HepG2 (cell line): ENCODE measurements at regions not wholly inside any gene's neighbourhood (a gene's known extent, or its start where the extent isn't known, plus 50 kb on each side); places are given as distances from the start of the nearest gene placed in this dataset.

Experiments used
- ATAC-seq: fragments of 200-7000 bp; cut with Tn5 transposase; 3 replicates; pipeline ENCODE4 v1.9.1; 2020; ENCODE audit warnings: mild to moderate bottlenecking, moderate library complexity
- BruUV-seq: library from RNA; stranded (reverse); fragments of 400-500 nt; replicated peaks from 2 replicates; lab custom pipeline; 2021; lab: Mats Ljungman, UMichigan
- CTCF ChIA-PET: fragments of 300-600 bp; formaldehyde crosslinking; extraction: SDS; loops from one replicate; lab custom pipeline; 2021; ENCODE audit warnings: low total read pairs, inconsistent platforms, low intra/inter-chr PET ratio; lab: Yijun Ruan, JAX
- POLR2A ChIA-PET: fragments of 350-600 bp; sonication (Branson Sonifier 250); formaldehyde crosslinking; loops from one replicate; lab custom pipeline; 2020; ENCODE audit warnings: antibody characterized with exemption, inconsistent platforms; lab: Yijun Ruan, JAX
- DNase-seq: peaks from one replicate; pipeline ENCODE4 v3.0.0-alpha.2; 2015; ENCODE audit warnings: low spot score
- FAIRE-seq: peaks from 3 replicates; lab custom pipeline; 2011; peaks lifted over from hg19 to GRCh38; lab: Jason Lieb, UNC
- H2AFZ ChIP-seq: one replicate; pipeline ENCODE4 v1.6.1; 2011; ENCODE audit warnings: low read length, inconsistent platforms
- H3K27ac ChIP-seq: fragments of 300-600 bp; 3 replicates; pipeline ENCODE4 v1.8.0; 2011; ENCODE audit warnings: mixed run types, mild to moderate bottlenecking, mixed read lengths, low read length, inconsistent platforms; ENCODE audit not compliant: insufficient read depth; ENCODE audit errors: extremely low read length
- H3K27me3 ChIP-seq, 2 experiments: fragments of 200-600 bp in 1 of 2; 2 replicates in 1 of 2; 3 replicates in 1 of 2; pipeline versions ENCODE4 v1.6.0 to v1.8.0; 2011; ENCODE audit warnings: low read length in 2 of 2, mild to moderate bottlenecking in 2 of 2, moderate library complexity in 2 of 2, inconsistent platforms in 1 of 2; ENCODE audit not compliant: insufficient read depth in 2 of 2, control insufficient read depth in 1 of 2
- H3K36me3 ChIP-seq, 2 experiments: fragments of 200-600 bp in 1 of 2; replicated peaks in 1 of 2; 2 replicates in 1 of 2; 3 replicates in 1 of 2; pipeline versions ENCODE4 v1.5.1 to v1.8.0; 2011; ENCODE audit warnings: low read length in 2 of 2, inconsistent platforms in 1 of 2; ENCODE audit not compliant: insufficient read depth in 2 of 2, control insufficient read depth in 1 of 2
- H3K4me1 ChIP-seq: 2 replicates; pipeline ENCODE4 v1.5.1; 2012; ENCODE audit warnings: low read length, inconsistent platforms; ENCODE audit not compliant: insufficient read depth
- H3K4me2 ChIP-seq: 2 replicates; pipeline ENCODE4 v1.6.0; 2011; ENCODE audit warnings: low read depth, low read length, inconsistent platforms
- H3K4me3 ChIP-seq, 3 experiments: fragments of 200-600 bp in 1 of 3; sonication (generic), shearing (Covaris generic) in 1 of 3; replicated peaks in 1 of 3; 2 replicates each; pipeline ENCODE4 v1.5.1; 2011 to 2016; ENCODE audit warnings: low read length in 3 of 3, inconsistent platforms in 2 of 3, low read depth in 2 of 3, mild to moderate bottlenecking in 2 of 3, control low read depth in 1 of 3, mixed read lengths in 1 of 3; ENCODE audit not compliant: insufficient read depth in 1 of 3
- H3K79me2 ChIP-seq: one replicate; pipeline ENCODE4 v1.6.1; 2011; ENCODE audit warnings: low read length, inconsistent platforms; ENCODE audit not compliant: insufficient read depth
- H3K9ac ChIP-seq: 2 replicates; pipeline ENCODE4 v1.6.0; 2011; ENCODE audit warnings: mild to moderate bottlenecking, low read depth, low read length, inconsistent platforms; ENCODE audit not compliant: insufficient read depth
- H3K9me3 ChIP-seq: 2 replicates; pipeline ENCODE4 v1.5.1; 2012; ENCODE audit warnings: mild to moderate bottlenecking, low read length
- H4K20me1 ChIP-seq: 2 replicates; pipeline ENCODE4 v1.6.0; 2011; ENCODE audit warnings: inconsistent platforms, mild to moderate bottlenecking, low read length, moderate library complexity; ENCODE audit not compliant: insufficient read depth
- FLYWCH1 ChIP-seq: sonication (generic); formaldehyde crosslinking; IDR thresholded peaks from 2 replicates; pipeline ENCODE4 v1.8.1; 2023; ENCODE audit warnings: mild to moderate bottlenecking, missing genetic modification reagents
- KDM1A ChIP-seq: IDR thresholded peaks from 2 replicates; pipeline ENCODE4 v1.6.1; 2016; ENCODE audit warnings: missing compliant biosample characterization
- MIXL1 ChIP-seq: IDR thresholded peaks from 2 replicates; pipeline ENCODE4 v1.6.1; 2016
- NONO ChIP-seq, 2 experiments: fragments of 450-650 bp in 1 of 2; sonication (generic) in 1 of 2; formaldehyde crosslinking in 1 of 2; IDR thresholded peaks in 1 of 2; conservative IDR thresholded peaks in 1 of 2; 2 replicates each; pipeline versions ENCODE4 v1.6.1 to v1.8.0; 2017 to 2022; ENCODE audit warnings: mild to moderate bottlenecking in 1 of 2, missing genetic modification reagents in 1 of 2, moderate library complexity in 1 of 2
- NR2F1 ChIP-seq, 2 experiments: fragments of 450-650 bp in 1 of 2; formaldehyde crosslinking in 1 of 2; IDR thresholded peaks; 2 replicates each; pipeline versions ENCODE4 v1.5.0 to v1.6.1; 2016 to 2020; ENCODE audit warnings: mild to moderate bottlenecking in 1 of 2, missing compliant biosample characterization in 1 of 2, missing genetic modification reagents in 1 of 2, moderate library complexity in 1 of 2
- RBFOX2 ChIP-seq: fragments of 200-400 bp; formaldehyde crosslinking; IDR thresholded peaks from 2 replicates; pipeline ENCODE4 v1.6.1; 2017; ENCODE audit warnings: low read depth, mild to moderate bottlenecking, low read length
- REL ChIP-seq: sonication (generic); formaldehyde crosslinking; conservative IDR thresholded peaks from 2 replicates; pipeline ENCODE4 v1.8.0; 2022; ENCODE audit warnings: mild to moderate bottlenecking, missing genetic modification reagents, moderate library complexity
- SMAD3 ChIP-seq: sonication (generic); formaldehyde crosslinking; IDR thresholded peaks from 2 replicates; pipeline ENCODE4 v1.4.0; 2020; ENCODE audit warnings: missing genetic modification reagents
- SMARCC2 ChIP-seq: fragments of 450-650 bp; IDR thresholded peaks from 2 replicates; pipeline ENCODE4 v1.6.1; 2017; ENCODE audit warnings: antibody characterized with exemption, mild to moderate bottlenecking
- SP2 ChIP-seq: sonication (generic); formaldehyde crosslinking; IDR thresholded peaks from 2 replicates; pipeline ENCODE4 v1.5.1; 2020; ENCODE audit warnings: mild to moderate bottlenecking, missing genetic modification reagents
- SRF ChIP-seq: IDR thresholded peaks from 2 replicates; pipeline ENCODE4 v1.6.1; 2011; ENCODE audit warnings: mild to moderate bottlenecking, low read depth, low read length, moderate library complexity
- ZC3H4 ChIP-seq: sonication (generic); formaldehyde crosslinking; IDR thresholded peaks from 2 replicates; pipeline ENCODE4 v1.4.0; 2020; ENCODE audit warnings: missing genetic modification reagents, borderline replicate concordance
- ZFX ChIP-seq: sonication (generic); formaldehyde crosslinking; IDR thresholded peaks from 2 replicates; pipeline ENCODE4 v1.4.0; 2020; ENCODE audit warnings: mild to moderate bottlenecking, low read depth, missing genetic modification reagents, moderate library complexity
- ZNF558 ChIP-seq: sonication (generic); formaldehyde crosslinking; IDR thresholded peaks from 2 replicates; pipeline ENCODE4 v1.9.0; 2022; ENCODE audit warnings: mild to moderate bottlenecking, missing genetic modification reagents, borderline replicate concordance
- ZNF746 ChIP-seq: sonication (generic); formaldehyde crosslinking; IDR thresholded peaks from 2 replicates; pipeline ENCODE4 v1.8.0; 2022; ENCODE audit warnings: mild to moderate bottlenecking, missing genetic modification reagents
- ZNF747 ChIP-seq: sonication (generic); formaldehyde crosslinking; IDR thresholded peaks from 2 replicates; pipeline ENCODE4 v1.8.1; 2023; ENCODE audit warnings: missing genetic modification reagents, mild to moderate bottlenecking, borderline replicate concordance
- WGBS: methylation state at CpG from one replicate; pipeline ENCODE4 v1.1.6; 2017; ENCODE audit warnings: low lambda C conversion rate; 5-methylcytosine and 5-hydroxymethylcytosine counted together
- in situ Hi-C: cut with HindIII; loops from 2 replicates; pipeline ENCODE4 v1.10.0; 2017; ENCODE audit warnings: low pct_unique_long_range_greater_than_20kb; ENCODE audit not compliant: extremely low pct_ligation_motif_present
- intact Hi-C: fragments of 100-400 bp; cut with micrococcal nuclease; formaldehyde crosslinking; loops from one replicate; pipeline ENCODE4 v1.10.0; 2022; ENCODE audit not compliant: unreplicated experiment
- TF ChIP-seq, protein P1 (sequence below): sonication (generic); formaldehyde crosslinking; IDR thresholded peaks from 2 replicates; pipeline ENCODE4 v1.4.0; 2020; ENCODE audit warnings: missing genetic modification reagents, borderline replicate concordance

DNA sequence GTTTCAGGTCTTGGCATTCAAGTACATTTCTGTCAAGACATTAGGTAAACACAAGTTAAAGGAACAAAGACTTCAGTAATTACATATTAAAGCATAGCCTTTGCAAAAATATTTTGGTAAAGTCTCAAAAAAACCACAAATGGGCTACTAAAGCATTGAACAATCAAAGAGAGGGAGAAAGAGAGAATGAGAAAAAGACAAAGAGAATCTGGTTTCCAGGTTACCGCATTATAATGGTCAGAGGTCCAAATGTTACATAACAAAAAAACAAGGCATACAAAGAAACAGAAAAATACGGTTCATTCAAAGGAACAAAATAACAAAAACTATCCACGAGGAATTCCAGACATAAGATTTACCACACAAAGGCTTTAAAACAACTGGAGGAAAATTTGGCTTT is 327.9 kb downstream of the AKAIN1 start:
- intact Hi-C loops (no loop called here), in situ Hi-C loops (no loop called here)
- WGBS = 14% methylated on average over 3 of the region's 3 CpGs
- Histone ChIP-seq H3K9ac (no peak overlapping the region), H3K9me3 (peaks cover 59% of the 10 kb centered on the region), H3K36me3 (no peaks in the 10 kb centered on the region), H3K79me2 (no peaks in the 10 kb centered on the region), H3K4me3 (no peak overlapping the region), H3K4me2 (no peak overlapping the region), H2AFZ (no peak overlapping the region), H3K4me1 (no peaks in the 10 kb centered on the region), H3K27ac (no peak overlapping the region), H3K27me3 (no peaks in the 10 kb centered on the region), H4K20me1 (no peaks in the 10 kb centered on the region)
- FAIRE-seq (no peak), ATAC-seq (no peak), DNase-seq (no peak)
- TF ChIP-seq ZNF746 (CRISPR knock-in tag) (no peak), SMAD3 (CRISPR knock-in tag) (no peak), ZFX (CRISPR knock-in tag) (no peak), ZC3H4 (no peak), SRF (no peak), FLYWCH1 (CRISPR knock-in tag) (no peak), REL (CRISPR knock-in tag) (no peak), ZNF558 (CRISPR knock-in tag) (no peak), SMARCC2 (no peak), MIXL1 (CRISPR knock-in tag) (no peak), NONO (IDR thresholded peaks at IDR 0.05) (no peak), NONO (CRISPR knock-in tag; conservative IDR thresholded peaks at IDR 0.05) (no peak), KDM1A (CRISPR knock-in tag) (no peak), NR2F1 (CRISPR knock-in tag; IDR thresholded peaks at IDR 0.05) (no peak), SP2 (CRISPR knock-in tag) (no peak), ZNF747 (CRISPR knock-in tag) (no peak), RBFOX2 (no peak)
- TF ChIP-seq, protein P1, sequence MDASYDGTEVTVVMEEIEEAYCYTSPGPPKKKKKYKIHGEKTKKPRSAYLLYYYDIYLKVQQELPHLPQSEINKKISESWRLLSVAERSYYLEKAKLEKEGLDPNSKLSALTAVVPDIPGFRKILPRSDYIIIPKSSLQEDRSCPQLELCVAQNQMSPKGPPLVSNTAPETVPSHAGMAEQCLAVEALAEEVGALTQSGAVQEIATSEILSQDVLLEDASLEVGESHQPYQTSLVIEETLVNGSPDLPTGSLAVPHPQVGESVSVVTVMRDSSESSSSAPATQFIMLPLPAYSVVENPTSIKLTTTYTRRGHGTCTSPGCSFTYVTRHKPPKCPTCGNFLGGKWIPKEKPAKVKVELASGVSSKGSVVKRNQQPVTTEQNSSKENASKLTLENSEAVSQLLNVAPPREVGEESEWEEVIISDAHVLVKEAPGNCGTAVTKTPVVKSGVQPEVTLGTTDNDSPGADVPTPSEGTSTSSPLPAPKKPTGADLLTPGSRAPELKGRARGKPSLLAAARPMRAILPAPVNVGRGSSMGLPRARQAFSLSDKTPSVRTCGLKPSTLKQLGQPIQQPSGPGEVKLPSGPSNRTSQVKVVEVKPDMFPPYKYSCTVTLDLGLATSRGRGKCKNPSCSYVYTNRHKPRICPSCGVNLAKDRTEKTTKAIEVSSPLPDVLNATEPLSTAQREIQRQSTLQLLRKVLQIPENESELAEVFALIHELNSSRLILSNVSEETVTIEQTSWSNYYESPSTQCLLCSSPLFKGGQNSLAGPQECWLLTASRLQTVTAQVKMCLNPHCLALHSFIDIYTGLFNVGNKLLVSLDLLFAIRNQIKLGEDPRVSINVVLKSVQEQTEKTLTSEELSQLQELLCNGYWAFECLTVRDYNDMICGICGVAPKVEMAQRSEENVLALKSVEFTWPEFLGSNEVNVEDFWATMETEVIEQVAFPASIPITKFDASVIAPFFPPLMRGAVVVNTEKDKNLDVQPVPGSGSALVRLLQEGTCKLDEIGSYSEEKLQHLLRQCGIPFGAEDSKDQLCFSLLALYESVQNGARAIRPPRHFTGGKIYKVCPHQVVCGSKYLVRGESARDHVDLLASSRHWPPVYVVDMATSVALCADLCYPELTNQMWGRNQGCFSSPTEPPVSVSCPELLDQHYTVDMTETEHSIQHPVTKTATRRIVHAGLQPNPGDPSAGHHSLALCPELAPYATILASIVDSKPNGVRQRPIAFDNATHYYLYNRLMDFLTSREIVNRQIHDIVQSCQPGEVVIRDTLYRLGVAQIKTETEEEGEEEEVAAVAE (CRISPR knock-in tag) = no peak
- ChIA-PET POLR2A (no interaction called here), CTCF (no interaction called here)
- BruUV-seq = no TSS peak
